HG03135 (cell line): ENCODE measurements at regions not wholly inside any gene's neighbourhood (a gene's known extent, or its start where the extent isn't known, plus 50 kb on each side); places are given as distances from the start of the nearest gene placed in this dataset.

Experiments
- ATAC-seq: cut with Tn5 transposase; IDR thresholded peaks from one replicate; pipeline ENCODE4 v1.9.1; 2021; ENCODE audit warnings: mild to moderate bottlenecking, moderate library complexity; ENCODE audit not compliant: unreplicated experiment

DNA sequence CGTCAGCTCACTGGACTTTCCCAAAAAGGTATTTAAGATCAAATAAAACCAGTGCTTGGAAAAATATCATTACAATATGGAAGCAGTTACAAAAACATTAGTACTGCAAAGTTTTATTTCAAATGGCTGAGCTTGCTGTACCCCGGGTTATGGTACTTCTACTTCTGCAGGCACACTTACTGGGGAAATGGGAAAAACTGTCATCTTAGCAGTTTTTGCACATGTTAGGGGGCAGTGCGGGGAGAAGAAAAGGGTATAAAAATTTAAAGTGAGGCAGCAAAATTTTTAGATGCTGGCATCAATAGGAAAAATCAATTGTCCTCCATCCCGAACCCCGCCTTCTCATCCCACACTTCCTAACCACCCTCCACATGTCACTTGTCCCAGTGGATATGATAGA, 133.4 kb downstream of the ATG4C start:
- ATAC-seq, result no peak

DNA sequence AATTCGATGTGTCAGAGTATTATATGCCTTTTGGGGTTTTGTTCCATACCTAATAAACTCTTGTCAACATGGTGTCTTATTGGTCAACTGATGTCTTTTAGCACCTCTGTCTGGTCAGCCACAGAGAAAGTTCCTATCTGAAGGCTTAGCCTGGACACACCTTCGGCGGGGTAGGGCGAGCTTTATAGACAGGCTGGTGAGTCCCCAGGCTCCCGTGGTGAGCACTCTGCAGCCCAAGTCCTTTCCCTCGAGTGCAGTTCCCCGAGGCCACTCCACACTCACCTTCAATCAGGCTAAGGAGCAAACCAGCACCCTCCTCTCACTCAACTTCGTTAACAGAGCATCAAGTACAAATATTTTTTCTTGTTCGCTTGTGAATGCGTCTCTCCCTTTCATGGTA, 133.9 kb downstream of the ATG4C start:
- no peak for ATAC-seq

DNA sequence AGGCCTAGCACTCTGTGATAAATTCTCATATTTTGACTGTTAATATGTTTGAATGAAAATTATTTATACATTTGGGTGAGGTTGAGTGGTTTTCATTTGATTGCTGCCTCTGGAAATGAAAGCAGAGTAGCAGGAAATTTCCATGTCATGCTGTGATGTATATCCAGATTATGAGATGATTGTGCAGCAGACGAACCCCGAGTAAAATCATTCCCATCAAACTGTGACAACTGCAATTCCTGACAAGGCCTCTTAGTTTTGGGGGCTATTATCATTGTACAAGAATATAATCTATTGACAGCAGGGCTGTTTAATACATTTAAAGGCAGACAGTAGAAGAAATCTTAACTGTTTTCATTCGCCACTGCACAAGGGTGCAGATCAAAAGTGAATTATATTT, 134.8 kb downstream of the ATG4C start:
- ATAC-seq, result no peak

DNA sequence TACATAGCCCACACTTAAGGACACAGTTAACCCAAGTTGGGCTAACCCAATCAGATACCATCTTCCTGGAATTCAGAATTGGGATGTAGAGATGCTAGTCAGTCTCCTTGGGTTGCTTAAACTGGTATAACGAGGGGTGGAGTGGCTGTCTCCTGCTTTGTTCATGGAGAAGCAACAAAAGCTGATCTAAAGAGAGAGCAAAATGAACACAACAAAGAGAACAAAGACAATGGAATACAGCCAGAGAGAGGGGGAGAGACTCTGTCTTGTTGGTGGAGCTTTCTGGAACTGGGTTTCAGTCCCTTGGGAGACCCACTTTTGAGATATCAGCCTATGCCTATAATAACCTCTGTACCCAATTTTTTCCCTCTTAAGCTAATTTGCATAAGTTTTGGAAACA, 138.1 kb downstream of the ATG4C start:
- no peak for ATAC-seq

DNA sequence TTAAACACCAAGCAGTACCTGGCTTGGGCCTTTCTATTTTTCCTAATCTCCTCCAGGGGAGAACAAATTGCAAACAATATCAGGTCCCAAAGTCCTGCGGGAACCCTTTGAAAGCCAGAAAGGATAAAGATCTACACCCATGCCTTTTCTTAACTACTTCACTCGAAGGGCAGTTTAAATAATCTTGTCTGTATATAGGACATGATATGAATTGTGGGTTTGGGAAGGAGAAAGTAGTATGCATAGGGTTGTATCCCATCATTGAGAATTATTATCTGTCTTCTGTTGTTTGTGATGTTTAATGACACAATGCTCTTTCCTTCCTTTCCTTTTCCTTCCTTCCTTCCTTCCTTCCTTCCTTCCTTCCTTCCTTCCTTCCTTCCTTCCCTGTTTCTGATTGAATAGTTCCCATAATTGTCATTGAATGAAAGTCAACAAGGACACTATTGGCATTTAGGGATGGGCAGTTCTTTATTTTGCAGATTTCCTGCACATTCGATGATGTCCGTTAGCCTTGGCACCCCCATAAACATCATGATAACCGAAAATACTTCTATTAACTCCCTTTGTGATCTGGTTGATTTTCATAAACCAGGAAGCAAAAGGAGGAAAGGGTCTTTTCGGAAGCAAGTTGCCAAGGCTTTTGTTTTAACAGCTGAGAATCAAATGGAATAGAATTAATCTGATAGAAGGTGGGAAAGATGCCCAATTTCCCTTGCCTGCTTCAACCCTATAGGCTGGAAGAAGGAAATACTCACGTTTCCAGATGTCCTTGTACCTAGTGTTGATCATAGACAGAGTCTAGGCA, 141.3 kb downstream of the ATG4C start:
- no peak for ATAC-seq

DNA sequence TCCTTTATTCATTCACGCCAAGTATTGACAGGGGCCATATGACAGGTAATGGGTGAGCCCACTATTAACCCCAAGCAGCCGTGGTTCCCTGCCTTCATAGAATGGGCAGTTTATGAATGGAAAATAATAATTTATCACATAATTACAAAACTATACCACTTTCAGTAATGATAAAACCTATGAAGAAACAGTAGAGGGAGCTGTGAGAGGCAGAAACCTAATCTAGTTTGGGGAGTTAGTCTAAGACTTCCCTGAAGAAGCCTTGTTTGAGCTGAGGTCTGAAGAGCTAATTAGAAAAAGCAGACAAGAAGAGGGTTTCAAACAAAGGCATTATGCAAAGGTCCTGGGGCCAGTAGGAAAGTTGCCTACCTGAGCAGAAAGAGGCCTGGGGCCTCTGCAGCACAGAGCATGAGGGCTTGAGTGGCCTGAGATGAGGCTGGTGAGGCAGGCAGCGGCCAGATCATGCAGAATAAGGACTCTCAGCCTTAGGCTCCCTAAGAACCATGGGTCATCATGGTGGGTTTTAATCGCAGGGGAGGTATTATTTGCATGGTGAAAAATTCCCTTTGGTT, 142.8 kb downstream of the ATG4C start:
- ATAC-seq, result no peak

DNA sequence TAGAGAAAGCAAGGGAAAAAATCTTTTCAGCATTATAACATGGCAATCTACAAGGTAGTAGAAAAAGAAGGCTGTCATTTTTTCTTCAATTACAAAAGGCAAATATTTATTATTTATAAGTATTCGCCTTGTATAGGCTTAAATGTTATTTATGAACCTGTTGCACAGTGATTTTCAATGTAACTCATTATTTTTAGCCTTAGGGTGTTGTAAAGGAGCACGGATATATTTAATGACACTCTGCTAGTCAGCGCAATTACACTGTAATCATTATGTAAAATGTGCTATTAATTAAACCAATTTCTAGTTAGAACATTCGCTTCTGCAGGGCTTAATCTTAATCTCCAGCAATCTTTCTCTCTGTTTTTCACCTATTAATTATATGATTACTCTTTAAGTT, 145.0 kb downstream of the ATG4C start:
- ATAC-seq, result no peak

DNA sequence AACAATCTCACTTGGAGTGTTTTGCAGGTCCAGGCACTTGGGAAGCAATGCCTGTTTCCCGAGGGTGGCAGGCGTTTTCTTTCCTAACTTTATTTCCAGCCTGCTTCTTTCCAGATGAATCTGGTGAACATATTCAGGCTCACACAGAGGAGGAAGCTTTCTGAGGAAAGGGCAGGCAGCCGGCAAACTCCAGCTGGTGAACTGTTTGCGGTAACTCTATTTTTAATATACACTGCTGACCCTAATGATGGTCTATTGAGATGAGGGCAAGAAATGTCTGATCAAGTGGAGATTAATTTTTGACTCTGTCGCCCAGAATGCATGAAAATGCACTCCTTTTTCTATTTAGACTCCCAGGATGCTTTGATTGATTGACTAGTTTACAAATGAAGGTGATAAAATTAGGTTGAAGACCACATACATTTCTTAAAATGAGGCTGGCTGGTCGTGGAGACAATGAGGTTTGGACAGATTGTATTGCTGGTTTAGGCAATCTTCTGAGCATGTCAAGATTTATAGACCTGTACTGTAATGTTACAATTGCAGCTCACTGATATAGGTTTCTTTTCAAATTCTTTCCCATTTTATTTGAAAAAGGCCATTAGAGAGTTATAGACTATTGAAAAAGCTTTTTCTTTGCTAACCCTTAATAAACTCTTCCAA, 153.8 kb downstream of the ATG4C start:
- ATAC-seq, result no peak

DNA sequence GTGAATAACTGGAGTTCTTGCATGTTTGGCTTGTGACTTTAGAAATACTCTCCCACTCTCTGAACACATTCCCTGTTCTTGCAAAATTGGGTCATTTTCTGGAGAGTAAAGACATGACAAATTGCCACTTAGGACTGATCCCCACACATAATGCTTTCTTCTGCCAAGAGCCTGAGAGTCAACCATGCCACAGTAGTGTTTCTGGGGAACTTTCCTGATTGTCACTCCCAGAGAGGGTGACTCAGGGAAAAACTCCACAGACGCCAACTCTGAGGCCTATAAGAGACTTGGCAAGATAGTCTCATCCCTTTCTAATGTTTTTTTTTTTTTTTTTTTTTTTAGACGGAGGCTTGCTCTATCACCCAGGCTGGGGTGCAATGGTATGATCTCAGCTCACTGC, 157.8 kb downstream of the ATG4C start:
- no peak for ATAC-seq

DNA sequence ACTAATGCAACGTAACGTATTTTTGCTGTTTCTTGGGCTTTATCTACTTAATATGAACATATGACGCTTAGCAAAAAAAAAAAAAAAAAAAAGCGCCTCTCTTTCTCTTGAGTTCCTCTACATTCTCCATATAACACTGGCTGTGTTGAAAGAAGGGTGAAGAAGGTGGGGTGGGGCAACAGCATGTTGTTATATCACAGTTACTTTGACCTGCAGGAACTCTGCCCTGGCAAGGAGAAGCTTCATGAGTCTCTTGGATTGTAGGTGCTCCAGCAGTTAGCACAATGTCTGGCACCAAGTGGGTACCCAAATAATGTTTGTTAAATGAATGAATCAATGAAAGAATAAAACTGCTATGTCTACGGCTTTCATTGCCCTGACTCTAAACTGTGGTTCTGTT, 162.6 kb downstream of the ATG4C start:
- ATAC-seq, result no peak

DNA sequence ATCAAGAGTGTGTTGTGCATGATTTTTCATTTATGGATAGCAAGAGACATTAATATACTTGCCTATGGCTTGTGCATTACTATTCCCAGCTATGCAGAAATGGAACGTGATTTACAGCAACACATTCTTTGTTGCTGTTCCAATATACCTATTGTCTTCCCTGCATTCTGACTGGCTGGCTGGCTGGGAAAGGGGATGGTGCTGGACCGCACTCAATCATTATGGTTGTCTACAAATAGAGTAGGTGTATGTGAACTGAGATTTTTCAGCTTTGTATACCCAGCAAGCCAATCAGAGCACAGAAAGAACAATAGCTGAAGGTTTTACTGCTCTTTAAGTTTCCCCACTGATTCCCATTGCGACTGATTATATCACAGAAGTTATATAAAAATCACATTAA, 167.5 kb downstream of the ATG4C start:
- no peak for ATAC-seq

DNA sequence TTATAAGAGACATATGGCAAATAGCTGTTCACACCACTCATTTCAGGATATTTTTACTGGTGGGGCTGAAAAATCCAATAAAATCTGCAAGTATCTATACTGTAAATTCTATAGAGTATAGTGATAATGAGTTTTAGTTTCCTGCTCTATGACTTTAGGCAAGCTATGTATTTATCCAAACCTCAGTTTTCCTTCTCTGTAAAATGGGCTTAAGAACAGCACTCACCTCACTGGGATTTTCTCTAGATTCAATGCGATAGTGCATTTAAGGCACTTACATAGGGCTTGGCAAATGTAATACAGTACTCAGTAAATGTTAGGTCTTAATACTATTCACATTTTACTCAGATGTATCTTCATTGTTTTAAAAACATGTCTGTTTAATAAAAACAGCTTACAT, 168.7 kb downstream of the ATG4C start:
- ATAC-seq, result no peak

DNA sequence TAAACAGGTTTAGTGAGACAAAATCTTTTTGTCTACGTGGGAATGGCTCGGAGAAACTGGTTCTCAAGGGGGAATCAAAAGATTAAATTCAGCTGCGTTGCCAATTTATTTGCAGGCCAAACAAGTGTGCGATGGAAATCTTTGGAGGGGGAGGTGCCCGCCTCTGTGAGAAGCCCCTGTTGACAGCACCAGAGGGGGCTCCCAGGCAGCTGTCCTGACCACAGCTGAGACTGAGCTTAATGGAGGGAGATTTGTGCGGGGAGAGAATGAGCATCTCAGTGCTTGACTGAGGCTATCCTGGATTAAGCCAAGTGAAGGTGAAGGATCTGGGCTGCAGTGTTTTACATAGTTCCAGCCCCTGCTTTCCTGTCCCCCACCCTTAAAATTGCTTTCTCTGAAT, 169.7 kb downstream of the ATG4C start:
- no peak for ATAC-seq

DNA sequence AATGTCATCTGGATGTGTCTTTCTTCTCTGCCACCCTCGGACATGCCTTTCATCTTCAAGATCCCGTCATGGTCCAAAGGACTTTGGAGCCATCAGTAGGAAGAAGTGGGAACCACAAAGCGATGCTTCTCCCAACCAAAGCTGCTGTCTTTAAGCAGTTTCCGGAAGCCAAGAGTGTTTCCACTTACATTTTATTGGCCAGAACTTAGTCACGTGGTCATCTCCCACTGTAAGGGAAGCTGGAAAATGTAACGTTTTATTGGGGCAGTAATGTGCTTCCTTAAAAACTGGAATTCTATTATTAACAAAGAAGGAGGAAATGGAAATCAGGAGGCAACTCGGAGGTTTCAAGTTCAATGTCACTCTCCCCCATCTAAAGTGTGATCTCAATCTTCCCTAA, 170.8 kb downstream of the ATG4C start:
- no peak for ATAC-seq

DNA sequence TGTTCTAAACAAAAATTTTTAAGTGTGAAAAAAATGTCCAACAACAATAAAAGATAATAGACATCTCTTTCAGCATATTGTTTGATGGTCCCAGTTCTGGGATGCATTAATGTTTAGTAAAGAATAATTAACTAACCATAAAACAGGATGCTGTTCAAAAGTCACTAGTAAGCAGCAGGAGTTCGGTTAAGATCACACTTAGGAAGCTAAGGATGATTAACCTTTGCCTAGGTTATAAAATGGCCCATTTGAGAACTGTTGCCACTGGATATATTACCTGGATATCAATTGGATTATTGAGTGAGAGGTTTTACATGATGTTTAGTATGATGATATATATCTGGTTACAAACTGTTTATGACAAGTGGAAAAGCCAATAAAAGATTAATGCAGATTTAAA, 171.7 kb downstream of the ATG4C start:
- ATAC-seq, result no peak

DNA sequence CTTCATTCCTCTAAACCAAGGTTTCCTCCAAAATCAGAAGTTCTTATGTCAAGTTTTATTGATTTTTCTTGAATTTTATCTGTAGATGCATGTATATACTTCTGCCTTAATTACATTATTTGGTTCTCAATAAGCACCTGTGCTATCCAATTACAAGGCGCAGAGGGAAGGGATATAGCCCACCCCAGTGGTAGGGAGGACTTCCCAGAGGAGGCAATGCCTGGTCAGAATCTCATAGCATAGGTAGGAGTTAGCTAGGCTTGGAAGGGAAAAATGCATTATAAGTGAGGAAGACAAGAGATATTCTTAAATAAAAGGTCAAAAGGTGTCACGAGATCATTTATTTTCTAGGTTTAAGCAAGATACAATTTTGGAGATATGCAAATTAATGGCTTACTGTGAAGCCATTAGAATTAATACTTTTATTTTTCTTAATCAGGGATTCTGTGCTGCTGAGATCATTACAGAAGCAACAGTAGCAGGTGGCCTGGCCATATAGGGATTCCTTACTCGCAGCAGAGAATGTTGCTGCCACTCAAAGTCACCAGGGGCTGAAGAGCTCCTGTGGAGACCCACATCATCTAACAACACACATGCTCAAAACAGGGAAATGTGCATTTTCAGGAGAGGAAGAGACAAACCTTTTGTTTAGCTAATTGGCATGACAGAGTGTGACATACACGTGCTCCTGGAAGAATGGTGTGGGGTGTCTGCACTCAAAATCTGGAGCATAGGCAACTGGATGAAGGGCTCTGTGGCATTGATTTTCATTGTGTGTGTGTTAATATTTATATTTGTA, 178.3 kb downstream of the ATG4C start:
- no peak for ATAC-seq

DNA sequence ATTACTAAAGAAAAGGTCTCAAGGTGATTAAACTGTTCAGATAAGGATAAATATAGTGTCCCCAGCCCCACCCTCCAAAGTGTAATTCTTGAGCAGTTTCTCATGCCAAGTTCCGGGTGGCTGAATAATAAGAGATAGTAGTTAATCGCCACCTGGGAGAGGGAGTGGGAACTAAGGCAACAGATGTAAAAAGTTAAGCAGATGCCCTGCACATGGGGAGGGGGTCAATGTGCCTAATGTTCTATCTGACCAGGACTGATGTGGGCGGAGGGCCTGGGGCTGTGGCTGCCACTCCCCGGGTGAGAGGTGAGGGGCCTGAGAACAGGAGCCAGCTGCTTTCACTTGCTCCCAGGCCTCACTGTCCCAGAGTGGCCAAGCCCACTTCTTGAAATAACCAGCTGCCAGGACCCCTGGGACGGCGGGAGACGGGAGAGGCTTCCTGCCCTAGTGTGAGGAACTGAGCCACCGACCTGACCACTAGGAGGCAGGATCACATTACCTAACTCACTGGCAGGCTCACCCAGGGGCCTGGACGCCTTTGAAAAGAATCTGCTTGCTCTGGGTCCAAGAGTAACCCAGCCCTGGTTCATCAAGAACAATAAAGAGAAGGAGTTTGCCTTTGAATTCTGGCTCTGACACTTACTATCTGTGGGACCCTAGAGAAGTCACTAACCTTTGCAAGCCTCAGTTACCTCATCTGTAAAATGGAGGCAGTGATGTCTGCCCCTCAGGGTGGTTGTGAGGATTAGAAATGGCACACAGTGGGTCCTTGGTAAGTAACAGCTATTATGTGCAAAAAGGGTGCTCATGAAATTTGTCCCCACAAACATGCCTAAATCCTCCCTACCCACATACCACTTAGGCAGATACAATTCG, 179.2 kb downstream of the ATG4C start:
- peak; percentile 70 for ATAC-seq

DNA sequence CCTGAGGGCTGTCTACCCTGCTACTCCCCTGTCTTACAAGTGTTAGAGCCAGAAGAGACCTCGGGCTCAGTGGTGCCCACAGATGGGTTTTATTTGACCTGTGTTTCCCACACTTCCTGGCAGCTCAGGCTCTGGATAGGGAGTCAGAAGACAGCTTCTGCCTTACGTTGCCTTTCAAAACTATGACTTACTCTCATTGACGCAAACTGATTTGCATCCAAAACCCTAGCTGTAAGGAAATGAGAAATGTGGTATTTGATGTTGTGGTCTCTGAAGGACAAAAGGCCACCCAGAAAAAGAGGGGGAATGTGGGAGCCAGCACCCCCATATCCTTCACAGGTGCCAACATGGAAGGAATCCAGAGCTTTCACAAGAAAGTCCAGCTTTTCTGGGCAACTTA, 180.2 kb downstream of the ATG4C start:
- no peak for ATAC-seq

DNA sequence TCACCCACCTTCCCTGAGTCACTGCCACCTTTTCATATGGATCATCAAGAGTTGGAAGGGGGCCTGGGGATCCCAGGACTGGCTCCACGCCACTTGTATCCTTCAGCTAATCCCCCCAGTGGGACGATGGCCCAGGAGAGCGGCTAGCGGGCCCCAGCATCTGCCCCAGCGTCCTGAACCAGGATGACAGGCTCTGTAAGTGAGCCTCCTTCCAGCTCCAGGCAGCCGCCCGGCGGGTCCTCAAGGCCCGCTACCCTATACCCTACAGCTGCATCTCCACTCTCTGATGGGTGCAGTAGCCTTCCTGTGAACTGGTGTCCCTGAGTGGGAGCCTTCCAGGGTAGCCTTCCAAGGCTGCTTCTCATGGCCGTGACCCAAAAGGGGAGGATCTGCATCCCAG, 183.1 kb downstream of the ATG4C start:
- ATAC-seq, result no peak

DNA sequence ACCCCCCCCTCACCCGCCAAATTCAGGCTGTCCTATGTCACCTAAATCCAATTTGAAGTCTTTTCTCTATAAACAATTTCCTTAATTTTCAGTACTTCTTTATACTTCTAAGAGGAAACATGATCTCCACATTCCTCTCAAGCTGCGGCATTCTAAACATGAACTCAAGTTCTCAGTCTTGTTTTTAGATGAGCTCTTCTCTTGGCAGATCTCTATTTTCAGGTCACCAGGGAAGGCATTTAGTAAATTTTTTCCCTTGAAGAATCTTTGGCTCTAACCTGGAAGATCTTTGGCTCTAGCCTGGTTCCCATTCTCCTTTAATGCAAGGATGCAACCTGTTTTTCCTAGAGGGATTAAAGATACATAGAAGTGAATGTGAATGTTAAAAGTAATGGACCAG, 193.4 kb downstream of the ATG4C start:
- ATAC-seq, result no peak

DNA sequence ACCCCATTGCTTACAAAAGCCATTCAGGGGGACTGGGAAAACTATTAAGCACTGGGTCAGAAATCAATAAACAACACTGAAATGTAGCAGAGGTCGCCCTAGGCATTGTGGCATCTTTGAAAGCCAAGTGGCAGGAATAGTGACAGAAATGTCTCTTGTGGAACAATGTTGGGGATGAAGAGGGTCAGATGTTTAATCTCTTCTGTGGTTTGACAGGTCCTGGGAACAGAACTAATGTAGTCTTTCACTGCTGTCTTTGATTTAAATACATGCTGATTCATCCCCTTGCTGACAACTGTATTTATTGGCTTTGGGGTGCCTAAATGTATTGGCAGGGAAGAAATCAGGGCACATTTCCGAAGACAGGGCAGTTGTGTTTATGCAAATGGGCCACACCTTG, 194.8 kb downstream of the ATG4C start:
- ATAC-seq, result no peak
